ENCODE measurements at regions not wholly inside any gene's neighbourhood (a gene's known extent, or its start where the extent isn't known, plus 50 kb on each side); places are given as distances from the start of the nearest gene placed in this dataset.
A peak's percentile ranks its signal among the peaks of the same experiment; 100 is the strongest.

DNA sequence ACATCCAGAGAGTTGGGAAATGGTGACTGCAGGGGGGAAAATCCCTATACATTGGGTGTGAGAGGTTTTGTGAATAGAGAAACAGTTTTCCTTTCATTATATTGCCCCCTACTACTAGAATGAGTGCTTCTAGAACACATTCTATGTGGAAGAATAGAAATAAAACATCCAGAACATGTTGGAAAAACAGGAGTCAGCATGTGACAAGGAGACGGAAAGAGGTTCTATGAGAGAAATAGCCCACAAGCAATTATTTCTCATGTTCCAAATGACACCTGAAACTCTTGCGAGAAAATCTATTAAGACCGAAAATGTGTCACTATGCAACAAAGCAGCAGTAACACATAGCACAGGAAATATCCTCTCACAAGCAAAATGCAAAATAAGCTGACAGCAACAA is 202.7 kb upstream of the SPOPL start:
- Histone ChIP-seq H3K4me2 (no peak overlapping the region), H3K4me1 (no peaks in the 10 kb centered on the region), H3K9me3 (no peaks in the 10 kb centered on the region), H3K27ac (no peak overlapping the region), H3K4me3 (no peak overlapping the region)
- ATAC-seq (no peak), DNase-seq (ENCODE audit: low read depth in 1 of 2, low spot score in 1 of 2) (no peak), FAIRE-seq (no peak)
- ChIA-PET CTCF (no interaction called here), POLR2A (no interaction called here)
- WGBS (ENCODE audit: missing lambda C conversion rate), result 87% methylated on average over 3 of the region's 3 CpGs
- TF ChIP-seq JUN (IDR thresholded peaks at IDR 0.05) (no peak), KDM1A (IDR thresholded peaks at IDR 0.05; ENCODE audit: low read depth) (no peak), HOXA7 (CRISPR knock-in tag; IDR thresholded peaks at IDR 0.05) (no peak), PHF8 (IDR thresholded peaks at IDR 0.05; ENCODE audit: borderline replicate concordance, low read depth) (no peak), ZNF302 (CRISPR knock-in tag; IDR thresholded peaks at IDR 0.05) (no peak), TFCP2L1 (CRISPR knock-in tag; IDR thresholded peaks at IDR 0.05) (no peak), JUNB (IDR thresholded peaks at IDR 0.05) (no peak)
- TF ChIP-seq, protein P1, sequence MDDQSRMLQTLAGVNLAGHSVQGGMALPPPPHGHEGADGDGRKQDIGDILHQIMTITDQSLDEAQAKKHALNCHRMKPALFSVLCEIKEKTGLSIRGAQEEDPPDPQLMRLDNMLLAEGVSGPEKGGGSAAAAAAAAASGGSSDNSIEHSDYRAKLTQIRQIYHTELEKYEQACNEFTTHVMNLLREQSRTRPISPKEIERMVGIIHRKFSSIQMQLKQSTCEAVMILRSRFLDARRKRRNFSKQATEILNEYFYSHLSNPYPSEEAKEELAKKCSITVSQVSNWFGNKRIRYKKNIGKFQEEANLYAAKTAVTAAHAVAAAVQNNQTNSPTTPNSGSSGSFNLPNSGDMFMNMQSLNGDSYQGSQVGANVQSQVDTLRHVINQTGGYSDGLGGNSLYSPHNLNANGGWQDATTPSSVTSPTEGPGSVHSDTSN (IDR thresholded peaks at IDR 0.05), result no peak

DNA sequence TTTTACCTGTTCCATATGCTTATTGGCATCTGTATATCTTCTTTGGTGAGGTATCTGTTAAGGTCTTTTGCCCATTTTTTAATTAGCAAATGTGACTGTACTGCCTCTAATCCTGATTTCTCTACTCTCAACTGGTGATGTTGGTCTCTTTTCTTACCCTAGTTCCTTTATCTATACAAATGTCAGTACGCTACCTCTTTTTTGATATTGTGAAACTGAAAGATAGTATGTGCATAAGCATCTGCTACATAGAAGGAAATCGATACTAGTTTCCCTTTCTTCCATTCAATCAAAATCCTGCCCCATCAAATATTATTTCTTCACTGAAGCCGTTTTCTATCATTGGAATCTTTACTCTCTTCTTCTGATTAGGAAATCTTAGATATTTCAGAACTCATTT is 194.9 kb upstream of the SPOPL start:
- FAIRE-seq (no peak), ATAC-seq (no peak), DNase-seq (ENCODE audit: low read depth in 1 of 2, low spot score in 1 of 2) (no peak)
- no peak for TF ChIP-seq NPAS2 (CRISPR knock-in tag; IDR thresholded peaks at IDR 0.05; ENCODE audit: borderline replicate concordance)
- TF ChIP-seq ESRRA (IDR thresholded peaks at IDR 0.05; ENCODE audit: borderline replicate concordance, low read length), result no peak
- no peak for TF ChIP-seq BHLHE40 (IDR thresholded peaks at IDR 0.05; ENCODE audit: low read depth, low read length)
- no peak for TF ChIP-seq HOXA7 (CRISPR knock-in tag; IDR thresholded peaks at IDR 0.05)
- no peak for TF ChIP-seq RARB (CRISPR knock-in tag; IDR thresholded peaks at IDR 0.05)
- no peak for TF ChIP-seq EP300 (IDR thresholded peaks at IDR 0.05)
- TF ChIP-seq PHF8 (IDR thresholded peaks at IDR 0.05; ENCODE audit: borderline replicate concordance, low read depth), result no peak
- TF ChIP-seq ZSCAN20 (CRISPR knock-in tag; IDR thresholded peaks at IDR 0.05), result no peak
- TF ChIP-seq HOXB13 (CRISPR knock-in tag; IDR thresholded peaks at IDR 0.05; ENCODE audit: low read depth), result no peak
- TF ChIP-seq POLR2A (IDR thresholded peaks at IDR 0.05; ENCODE audit: low read length), result no peak
- TF ChIP-seq RAD21 (conservative IDR thresholded peaks at IDR 0.05 in 1 of 2, IDR thresholded peaks at IDR 0.05 in 1 of 2), result no peak
- CTCF ChIA-PET, result no interaction called here
- POLR2A ChIA-PET, result no interaction called here
- Histone ChIP-seq H3K27ac (no peak overlapping the region), H3K4me3 (no peak overlapping the region), H3K9me3 (no peaks in the 10 kb centered on the region), H3K4me1 (no peaks in the 10 kb centered on the region), H3K4me2 (no peak overlapping the region)
- 79% methylated on average over 3 of the region's 3 CpGs for WGBS (ENCODE audit: missing lambda C conversion rate)

DNA sequence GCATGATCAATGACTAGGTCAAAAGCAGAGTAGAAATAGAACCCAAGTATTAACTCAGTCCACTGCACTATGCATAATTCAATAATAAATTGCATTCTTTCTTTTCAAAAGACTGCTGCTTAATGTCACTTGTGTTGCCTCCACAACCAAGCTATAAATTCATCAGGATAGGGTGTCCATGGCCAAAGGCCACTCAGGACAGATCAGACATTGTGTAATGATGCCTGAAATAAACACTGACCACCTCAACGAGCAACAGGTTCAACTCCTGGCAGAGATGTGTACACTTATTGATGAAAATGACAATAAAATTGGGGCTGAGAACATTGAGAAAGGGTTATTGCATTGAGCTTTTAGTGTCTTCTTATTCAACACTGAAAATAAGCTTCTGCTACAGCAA is 194.5 kb upstream of the SPOPL start:
- no peak overlapping the region for H3K4me2 ChIP-seq
- H3K4me1 ChIP-seq, result no peaks in the 10 kb centered on the region
- ATAC-seq (no peak), DNase-seq (ENCODE audit: low read depth in 1 of 2, low spot score in 1 of 2) (no peak), FAIRE-seq (no peak)
- TF ChIP-seq SMC3 (IDR thresholded peaks at IDR 0.05), result no peak
- no peak for TF ChIP-seq POLR2AphosphoS2 (conservative IDR thresholded peaks at IDR 0.05; ENCODE audit: low read length)
- no peak for TF ChIP-seq FOSL2 (IDR thresholded peaks at IDR 0.05)
- TF ChIP-seq FOSL2 (CRISPR knock-in tag; IDR thresholded peaks at IDR 0.05), result no peak
- no peak for TF ChIP-seq NPAS2 (CRISPR knock-in tag; IDR thresholded peaks at IDR 0.05; ENCODE audit: borderline replicate concordance)
- TF ChIP-seq HOXB13 (CRISPR knock-in tag; IDR thresholded peaks at IDR 0.05; ENCODE audit: low read depth), result no peak
- no peak for TF ChIP-seq MAFK (IDR thresholded peaks at IDR 0.05; ENCODE audit: partially characterized antibody)
- H3K4me3 ChIP-seq, result no peak overlapping the region
- H3K9me3 ChIP-seq, result no peaks in the 10 kb centered on the region
- 37% methylated on average over 1 of the region's 1 CpG for WGBS (ENCODE audit: missing lambda C conversion rate)
- H3K27ac ChIP-seq, result no peak overlapping the region
- ChIA-PET CTCF (no interaction called here), POLR2A (no interaction called here)

DNA sequence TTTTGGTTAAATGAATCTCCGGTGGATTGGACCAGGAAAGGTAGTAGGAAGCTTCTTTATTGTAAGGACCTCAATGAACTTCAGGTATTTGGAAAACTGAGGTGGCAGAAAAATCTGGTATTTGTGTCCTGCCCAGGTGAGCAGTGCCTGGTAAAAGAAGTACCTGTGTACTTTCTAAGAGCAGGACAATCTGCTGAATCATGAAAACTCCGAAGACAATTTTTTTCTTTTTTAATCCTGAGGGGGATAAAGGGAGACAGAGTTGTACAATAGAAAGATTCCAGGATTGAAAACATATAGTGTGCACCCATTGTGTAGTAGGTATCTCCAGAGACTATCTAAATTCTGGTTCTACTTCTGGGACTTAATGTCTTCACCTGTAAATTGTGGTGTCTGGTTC is 191.8 kb upstream of the SPOPL start:
- Histone ChIP-seq H3K27ac (no peak overlapping the region), H3K4me1 (no peaks in the 10 kb centered on the region), H3K9me3 (no peaks in the 10 kb centered on the region; the same call in 2 of the 3 replicates), H3K4me2 (no peak overlapping the region), H3K4me3 (no peak overlapping the region)
- TF ChIP-seq, protein P2, sequence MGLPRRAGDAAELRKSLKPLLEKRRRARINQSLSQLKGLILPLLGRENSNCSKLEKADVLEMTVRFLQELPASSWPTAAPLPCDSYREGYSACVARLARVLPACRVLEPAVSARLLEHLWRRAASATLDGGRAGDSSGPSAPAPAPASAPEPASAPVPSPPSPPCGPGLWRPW (IDR thresholded peaks at IDR 0.05), result no peak
- TF ChIP-seq NPAS2 (CRISPR knock-in tag; IDR thresholded peaks at IDR 0.05; ENCODE audit: borderline replicate concordance) (no peak), MYC (IDR thresholded peaks at IDR 0.05; ENCODE audit: borderline replicate concordance, low read length) (no peak), MAFK (IDR thresholded peaks at IDR 0.05; ENCODE audit: partially characterized antibody) (peak; percentile 46), POLR2AphosphoS2 (conservative IDR thresholded peaks at IDR 0.05; ENCODE audit: low read length) (no peak)
- DNase-seq (ENCODE audit: low read depth in 1 of 2, low spot score in 1 of 2) (no peak), FAIRE-seq (no peak), ATAC-seq (no peak)
- WGBS (ENCODE audit: missing lambda C conversion rate), result 74% methylated on average over 2 of the region's 2 CpGs
- CTCF ChIA-PET, result no interaction called here
- POLR2A ChIA-PET, result no interaction called here

Measured in A549 (cell line).